ENCODE measurements at regions not wholly inside any gene's neighbourhood (a gene's known extent, or its start where the extent isn't known, plus 50 kb on each side); places are given as distances from the start of the nearest gene placed in this dataset.

GRCh38 chr3:74469151-74469550 lies 145.3 kb downstream of the CNTN3 start:
- TF ChIP-seq POLR2A (IDR thresholded peaks at IDR 0.05; ENCODE audit: low read length): no peak
- no peak for TF ChIP-seq GATA1 (IDR thresholded peaks at IDR 0.05; ENCODE audit: low read depth, low read length)
